H1 (cell line): ENCODE measurements at regions not wholly inside any gene's neighbourhood (a gene's known extent, or its start where the extent isn't known, plus 50 kb on each side); places are given as distances from the start of the nearest gene placed in this dataset.

Experiments
- CBX8 ChIP-seq: fragments of 300-800, 300-1000 bp; sonication (generic); IDR thresholded peaks from 2 replicates; pipeline ENCODE4 v1.7.1; 2016; ENCODE audit warnings: low read depth, low read length, borderline replicate concordance
- RNF2 ChIP-seq: fragments of 200-900, 300-1000 bp; sonication (generic); IDR thresholded peaks from 2 replicates; pipeline ENCODE4 v1.7.1; 2016; ENCODE audit warnings: borderline replicate concordance, low read depth, mild to moderate bottlenecking, antibody characterized with exemption, low read length; ENCODE audit not compliant: poor library complexity, severe bottlenecking; ENCODE audit errors: missing control alignments
- SIX5 ChIP-seq: IDR thresholded peaks from 2 replicates; pipeline ENCODE4 v1.6.1; 2011; ENCODE audit warnings: mild to moderate bottlenecking, low read depth, low read length
- SP1 ChIP-seq: IDR thresholded peaks from 2 replicates; pipeline ENCODE4 v1.6.1; 2011; ENCODE audit warnings: low read depth, low read length
- SRF ChIP-seq: IDR thresholded peaks from 2 replicates; pipeline ENCODE4 v1.6.1; 2011; ENCODE audit warnings: mild to moderate bottlenecking, low read depth, low read length, moderate library complexity
- TBP ChIP-seq: IDR thresholded peaks from 2 replicates; pipeline ENCODE4 v1.6.1; 2011; ENCODE audit warnings: low read depth, low read length, improper control_type of control experiment
- TF ChIP-seq, protein P1 (sequence below): fragments of 300-600 bp; sonication (generic); IDR thresholded peaks from 2 replicates; pipeline ENCODE4 v1.7.1; 2012; ENCODE audit warnings: low read length, moderate library complexity, mild to moderate bottlenecking, inconsistent platforms; ENCODE audit not compliant: insufficient replicate concordance
- TF ChIP-seq, protein P2 (sequence below), 3 experiments: IDR thresholded peaks; 1 replicate in 2 of 3; 2 replicates in 1 of 3; pipeline versions ENCODE4 v1.5.1 to v1.6.1; 2011; ENCODE audit warnings: low read length in 3 of 3, mild to moderate bottlenecking in 3 of 3, inconsistent platforms in 2 of 3, low read depth in 1 of 3, moderate library complexity in 1 of 3; ENCODE audit not compliant: insufficient read depth in 1 of 3; ENCODE audit errors: control extremely low read depth in 1 of 3
- TF ChIP-seq, protein P3 (sequence below): IDR thresholded peaks from 2 replicates; pipeline ENCODE4 v1.6.1; 2012; ENCODE audit warnings: inconsistent platforms

DNA sequence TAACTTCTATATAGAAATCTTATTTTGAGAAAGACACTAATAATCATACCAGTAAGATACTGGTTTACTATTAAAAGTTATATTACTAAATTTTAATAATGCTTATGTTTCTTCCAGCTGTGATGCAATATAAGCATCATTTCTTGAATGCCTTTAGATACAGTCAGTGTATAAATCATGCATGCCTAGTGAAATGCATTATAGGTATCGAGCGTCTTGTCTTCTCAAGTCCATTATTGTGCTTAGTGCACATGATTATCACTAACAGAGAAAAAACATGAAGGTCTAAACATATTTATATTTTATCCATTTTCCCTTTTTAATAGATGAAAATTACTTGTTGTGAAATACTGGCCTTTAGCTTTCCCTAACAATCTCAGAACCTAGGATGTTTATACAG is 1021.5 kb upstream of the AGA start (continued):
- TF ChIP-seq, protein P1, sequence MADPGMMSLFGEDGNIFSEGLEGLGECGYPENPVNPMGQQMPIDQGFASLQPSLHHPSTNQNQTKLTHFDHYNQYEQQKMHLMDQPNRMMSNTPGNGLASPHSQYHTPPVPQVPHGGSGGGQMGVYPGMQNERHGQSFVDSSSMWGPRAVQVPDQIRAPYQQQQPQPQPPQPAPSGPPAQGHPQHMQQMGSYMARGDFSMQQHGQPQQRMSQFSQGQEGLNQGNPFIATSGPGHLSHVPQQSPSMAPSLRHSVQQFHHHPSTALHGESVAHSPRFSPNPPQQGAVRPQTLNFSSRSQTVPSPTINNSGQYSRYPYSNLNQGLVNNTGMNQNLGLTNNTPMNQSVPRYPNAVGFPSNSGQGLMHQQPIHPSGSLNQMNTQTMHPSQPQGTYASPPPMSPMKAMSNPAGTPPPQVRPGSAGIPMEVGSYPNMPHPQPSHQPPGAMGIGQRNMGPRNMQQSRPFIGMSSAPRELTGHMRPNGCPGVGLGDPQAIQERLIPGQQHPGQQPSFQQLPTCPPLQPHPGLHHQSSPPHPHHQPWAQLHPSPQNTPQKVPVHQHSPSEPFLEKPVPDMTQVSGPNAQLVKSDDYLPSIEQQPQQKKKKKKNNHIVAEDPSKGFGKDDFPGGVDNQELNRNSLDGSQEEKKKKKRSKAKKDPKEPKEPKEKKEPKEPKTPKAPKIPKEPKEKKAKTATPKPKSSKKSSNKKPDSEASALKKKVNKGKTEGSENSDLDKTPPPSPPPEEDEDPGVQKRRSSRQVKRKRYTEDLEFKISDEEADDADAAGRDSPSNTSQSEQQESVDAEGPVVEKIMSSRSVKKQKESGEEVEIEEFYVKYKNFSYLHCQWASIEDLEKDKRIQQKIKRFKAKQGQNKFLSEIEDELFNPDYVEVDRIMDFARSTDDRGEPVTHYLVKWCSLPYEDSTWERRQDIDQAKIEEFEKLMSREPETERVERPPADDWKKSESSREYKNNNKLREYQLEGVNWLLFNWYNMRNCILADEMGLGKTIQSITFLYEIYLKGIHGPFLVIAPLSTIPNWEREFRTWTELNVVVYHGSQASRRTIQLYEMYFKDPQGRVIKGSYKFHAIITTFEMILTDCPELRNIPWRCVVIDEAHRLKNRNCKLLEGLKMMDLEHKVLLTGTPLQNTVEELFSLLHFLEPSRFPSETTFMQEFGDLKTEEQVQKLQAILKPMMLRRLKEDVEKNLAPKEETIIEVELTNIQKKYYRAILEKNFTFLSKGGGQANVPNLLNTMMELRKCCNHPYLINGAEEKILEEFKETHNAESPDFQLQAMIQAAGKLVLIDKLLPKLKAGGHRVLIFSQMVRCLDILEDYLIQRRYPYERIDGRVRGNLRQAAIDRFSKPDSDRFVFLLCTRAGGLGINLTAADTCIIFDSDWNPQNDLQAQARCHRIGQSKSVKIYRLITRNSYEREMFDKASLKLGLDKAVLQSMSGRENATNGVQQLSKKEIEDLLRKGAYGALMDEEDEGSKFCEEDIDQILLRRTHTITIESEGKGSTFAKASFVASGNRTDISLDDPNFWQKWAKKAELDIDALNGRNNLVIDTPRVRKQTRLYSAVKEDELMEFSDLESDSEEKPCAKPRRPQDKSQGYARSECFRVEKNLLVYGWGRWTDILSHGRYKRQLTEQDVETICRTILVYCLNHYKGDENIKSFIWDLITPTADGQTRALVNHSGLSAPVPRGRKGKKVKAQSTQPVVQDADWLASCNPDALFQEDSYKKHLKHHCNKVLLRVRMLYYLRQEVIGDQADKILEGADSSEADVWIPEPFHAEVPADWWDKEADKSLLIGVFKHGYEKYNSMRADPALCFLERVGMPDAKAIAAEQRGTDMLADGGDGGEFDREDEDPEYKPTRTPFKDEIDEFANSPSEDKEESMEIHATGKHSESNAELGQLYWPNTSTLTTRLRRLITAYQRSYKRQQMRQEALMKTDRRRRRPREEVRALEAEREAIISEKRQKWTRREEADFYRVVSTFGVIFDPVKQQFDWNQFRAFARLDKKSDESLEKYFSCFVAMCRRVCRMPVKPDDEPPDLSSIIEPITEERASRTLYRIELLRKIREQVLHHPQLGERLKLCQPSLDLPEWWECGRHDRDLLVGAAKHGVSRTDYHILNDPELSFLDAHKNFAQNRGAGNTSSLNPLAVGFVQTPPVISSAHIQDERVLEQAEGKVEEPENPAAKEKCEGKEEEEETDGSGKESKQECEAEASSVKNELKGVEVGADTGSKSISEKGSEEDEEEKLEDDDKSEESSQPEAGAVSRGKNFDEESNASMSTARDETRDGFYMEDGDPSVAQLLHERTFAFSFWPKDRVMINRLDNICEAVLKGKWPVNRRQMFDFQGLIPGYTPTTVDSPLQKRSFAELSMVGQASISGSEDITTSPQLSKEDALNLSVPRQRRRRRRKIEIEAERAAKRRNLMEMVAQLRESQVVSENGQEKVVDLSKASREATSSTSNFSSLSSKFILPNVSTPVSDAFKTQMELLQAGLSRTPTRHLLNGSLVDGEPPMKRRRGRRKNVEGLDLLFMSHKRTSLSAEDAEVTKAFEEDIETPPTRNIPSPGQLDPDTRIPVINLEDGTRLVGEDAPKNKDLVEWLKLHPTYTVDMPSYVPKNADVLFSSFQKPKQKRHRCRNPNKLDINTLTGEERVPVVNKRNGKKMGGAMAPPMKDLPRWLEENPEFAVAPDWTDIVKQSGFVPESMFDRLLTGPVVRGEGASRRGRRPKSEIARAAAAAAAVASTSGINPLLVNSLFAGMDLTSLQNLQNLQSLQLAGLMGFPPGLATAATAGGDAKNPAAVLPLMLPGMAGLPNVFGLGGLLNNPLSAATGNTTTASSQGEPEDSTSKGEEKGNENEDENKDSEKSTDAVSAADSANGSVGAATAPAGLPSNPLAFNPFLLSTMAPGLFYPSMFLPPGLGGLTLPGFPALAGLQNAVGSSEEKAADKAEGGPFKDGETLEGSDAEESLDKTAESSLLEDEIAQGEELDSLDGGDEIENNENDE, result no peak
- no peak for TF ChIP-seq SIX5
- no peak for TF ChIP-seq SP1
- no peak for TF ChIP-seq TBP
- TF ChIP-seq RNF2, result no peak
- no peak for TF ChIP-seq CBX8
- TF ChIP-seq, protein P2, sequence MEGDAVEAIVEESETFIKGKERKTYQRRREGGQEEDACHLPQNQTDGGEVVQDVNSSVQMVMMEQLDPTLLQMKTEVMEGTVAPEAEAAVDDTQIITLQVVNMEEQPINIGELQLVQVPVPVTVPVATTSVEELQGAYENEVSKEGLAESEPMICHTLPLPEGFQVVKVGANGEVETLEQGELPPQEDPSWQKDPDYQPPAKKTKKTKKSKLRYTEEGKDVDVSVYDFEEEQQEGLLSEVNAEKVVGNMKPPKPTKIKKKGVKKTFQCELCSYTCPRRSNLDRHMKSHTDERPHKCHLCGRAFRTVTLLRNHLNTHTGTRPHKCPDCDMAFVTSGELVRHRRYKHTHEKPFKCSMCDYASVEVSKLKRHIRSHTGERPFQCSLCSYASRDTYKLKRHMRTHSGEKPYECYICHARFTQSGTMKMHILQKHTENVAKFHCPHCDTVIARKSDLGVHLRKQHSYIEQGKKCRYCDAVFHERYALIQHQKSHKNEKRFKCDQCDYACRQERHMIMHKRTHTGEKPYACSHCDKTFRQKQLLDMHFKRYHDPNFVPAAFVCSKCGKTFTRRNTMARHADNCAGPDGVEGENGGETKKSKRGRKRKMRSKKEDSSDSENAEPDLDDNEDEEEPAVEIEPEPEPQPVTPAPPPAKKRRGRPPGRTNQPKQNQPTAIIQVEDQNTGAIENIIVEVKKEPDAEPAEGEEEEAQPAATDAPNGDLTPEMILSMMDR (IDR thresholded peaks at IDR 0.05; ENCODE audit: control extremely low read depth in 1 of 3, insufficient read depth in 1 of 3, low read depth in 1 of 3, low read length in 3 of 3), result no peak
- TF ChIP-seq, protein P3, sequence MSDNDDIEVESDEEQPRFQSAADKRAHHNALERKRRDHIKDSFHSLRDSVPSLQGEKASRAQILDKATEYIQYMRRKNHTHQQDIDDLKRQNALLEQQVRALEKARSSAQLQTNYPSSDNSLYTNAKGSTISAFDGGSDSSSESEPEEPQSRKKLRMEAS, result no peak
- no peak for TF ChIP-seq SRF
